IMR-90 (cell line): ENCODE measurements at regions not wholly inside any gene's neighbourhood (a gene's known extent, or its start where the extent isn't known, plus 50 kb on each side); places are given as distances from the start of the nearest gene placed in this dataset.

Experiments
- ATAC-seq: fragments of 200-7000 bp; cut with Tn5 transposase; 2 replicates; pipeline ENCODE4 v1.9.1; 2020; ENCODE audit warnings: low read depth, mild to moderate bottlenecking, moderate library complexity
- BruUV-seq: library from RNA; stranded (reverse); fragments of 400-500 nt; replicated peaks from 2 replicates; lab custom pipeline; 2021; lab: Mats Ljungman, UMichigan
- CTCF ChIA-PET: fragments of 300-600 bp; formaldehyde crosslinking; extraction: SDS; loops from one replicate; lab custom pipeline; 2021; ENCODE audit warnings: antibody characterized with exemption; lab: Yijun Ruan, JAX
- POLR2A ChIA-PET: fragments of 300-600 bp; sonication (Branson Sonifier 250); formaldehyde crosslinking; loops from one replicate; lab custom pipeline; 2022; ENCODE audit warnings: antibody characterized with exemption; ENCODE audit not compliant: unreplicated experiment; lab: Charles Lee
- DNase-seq: peaks from one replicate; pipeline ENCODE4 v3.0.0; 2013
- H2AFZ ChIP-seq: replicated peaks from 2 replicates; pipeline ENCODE3; 2013; ENCODE audit warnings: low read length, mild to moderate bottlenecking; ENCODE audit not compliant: poor library complexity
- H2AK5ac ChIP-seq: 2 replicates; pipeline ENCODE4 v1.6.1; 2013; ENCODE audit warnings: low read depth, low read length, inconsistent platforms
- H2AK9ac ChIP-seq: replicated peaks from 2 replicates; pipeline ENCODE3; 2013; ENCODE audit warnings: mild to moderate bottlenecking, low read depth, low read length, moderate library complexity; ENCODE audit not compliant: poor library complexity
- H2BK120ac ChIP-seq: 2 replicates; pipeline ENCODE4 v1.6.1; 2013; ENCODE audit warnings: low read depth, low read length, inconsistent platforms
- H2BK15ac ChIP-seq: 3 replicates; pipeline ENCODE4 v1.6.1; 2013; ENCODE audit warnings: low read depth, low read length, inconsistent platforms
- H2BK20ac ChIP-seq: 2 replicates; pipeline ENCODE4 v1.6.1; 2013; ENCODE audit warnings: low read depth, mild to moderate bottlenecking, inconsistent platforms, low read length, moderate library complexity
- H2BK5ac ChIP-seq: 2 replicates; pipeline ENCODE4 v1.6.1; 2013; ENCODE audit warnings: mild to moderate bottlenecking, low read depth, low read length, inconsistent platforms; ENCODE audit not compliant: poor library complexity, severe bottlenecking
- H3K14ac ChIP-seq: replicated peaks from 2 replicates; pipeline ENCODE4 v1.6.1; 2013; ENCODE audit warnings: low read depth, low read length, inconsistent platforms
- H3K18ac ChIP-seq: 2 replicates; pipeline ENCODE4 v1.6.1; 2013; ENCODE audit warnings: low read depth, low read length, control low read depth
- H3K23ac ChIP-seq: 2 replicates; pipeline ENCODE4 v1.6.1; 2013; ENCODE audit warnings: low read depth, low read length, inconsistent platforms
- H3K27ac ChIP-seq: 2 replicates; pipeline ENCODE4 v1.5.1; 2013; ENCODE audit warnings: mild to moderate bottlenecking, control low read depth, low read length; ENCODE audit not compliant: insufficient read depth
- H3K27me3 ChIP-seq: 2 replicates; pipeline ENCODE4 v1.6.1; 2013; ENCODE audit warnings: low read length; ENCODE audit not compliant: control insufficient read depth, insufficient read depth
- H3K36me3 ChIP-seq: 2 replicates; pipeline ENCODE4 v1.6.1; 2013; ENCODE audit warnings: low read length, mixed read lengths; ENCODE audit not compliant: control insufficient read depth, insufficient read depth
- H3K4ac ChIP-seq: 2 replicates; pipeline ENCODE4 v1.6.1; 2013; ENCODE audit warnings: low read depth, low read length, inconsistent platforms
- H3K4me1 ChIP-seq: 2 replicates; pipeline ENCODE4 v1.6.1; 2013; ENCODE audit warnings: low read length, mixed read lengths; ENCODE audit not compliant: control insufficient read depth, insufficient read depth
- H3K4me2 ChIP-seq: 2 replicates; pipeline ENCODE4 v1.6.1; 2013; ENCODE audit warnings: low read depth, mild to moderate bottlenecking, control low read depth, low read length, moderate library complexity
- H3K4me3 ChIP-seq: 2 replicates; pipeline ENCODE4 v1.5.1; 2013; ENCODE audit warnings: low read depth, mild to moderate bottlenecking, control low read depth, low read length, moderate library complexity; ENCODE audit not compliant: insufficient read depth
- H3K56ac ChIP-seq: 2 replicates; pipeline ENCODE4 v1.6.1; 2013; ENCODE audit warnings: low read length, inconsistent platforms; ENCODE audit not compliant: insufficient read depth; ENCODE audit errors: extremely low read depth
- H3K79me1 ChIP-seq, 2 experiments: 2 replicates each; pipeline ENCODE4 v1.6.1; 2013; ENCODE audit warnings: low read length in 2 of 2, inconsistent platforms in 1 of 2, low read depth in 1 of 2
- H3K9ac ChIP-seq: 2 replicates; pipeline ENCODE4 v1.6.1; 2013; ENCODE audit warnings: low read depth, low read length, control low read depth
- H3K9me1 ChIP-seq: 2 replicates; pipeline ENCODE4 v1.6.1; 2013; ENCODE audit warnings: low read length, inconsistent platforms; ENCODE audit not compliant: insufficient read depth
- H3K9me3 ChIP-seq: 2 replicates; pipeline ENCODE4 v1.6.1; 2013; ENCODE audit warnings: low read length; ENCODE audit not compliant: control insufficient read depth, insufficient read depth
- H4K20me1 ChIP-seq: 2 replicates; pipeline ENCODE4 v1.6.1; 2013; ENCODE audit warnings: low read length, inconsistent platforms; ENCODE audit not compliant: insufficient read depth
- H4K5ac ChIP-seq: 2 replicates; pipeline ENCODE4 v1.6.1; 2013; ENCODE audit warnings: mild to moderate bottlenecking, low read depth, low read length, control low read depth
- H4K8ac ChIP-seq, 2 experiments: 2 replicates each; pipeline ENCODE4 v1.6.1; 2013; ENCODE audit warnings: low read depth in 2 of 2, low read length in 2 of 2, control low read depth in 1 of 2, inconsistent platforms in 1 of 2
- H4K91ac ChIP-seq: 2 replicates; pipeline ENCODE4 v1.6.1; 2013; ENCODE audit warnings: low read depth, low read length, inconsistent platforms; ENCODE audit not compliant: insufficient read depth
- BHLHE40 ChIP-seq: fragments of 150-350 bp; IDR thresholded peaks from 2 replicates; pipeline ENCODE4 v1.6.1; 2016; ENCODE audit warnings: mild to moderate bottlenecking, low read depth, low read length
- CEBPB ChIP-seq: IDR thresholded peaks from 2 replicates; pipeline ENCODE4 v1.6.1; 2012; ENCODE audit warnings: low read depth, low read length, improper control_type of control experiment
- CHD1 ChIP-seq: IDR thresholded peaks from 2 replicates; pipeline ENCODE4 v1.6.1; 2012; ENCODE audit warnings: low read depth, low read length, improper control_type of control experiment
- CTCF ChIP-seq: conservative IDR thresholded peaks from 2 replicates; pipeline ENCODE4 v1.5.1; 2012; ENCODE audit warnings: mild to moderate bottlenecking, low read depth, low read length, improper control_type of control experiment
- ELK1 ChIP-seq: fragments of 150-350 bp; IDR thresholded peaks from 2 replicates; pipeline ENCODE4 v1.6.1; 2016; ENCODE audit warnings: low read depth, mild to moderate bottlenecking, low read length, moderate library complexity, borderline replicate concordance
- FOS ChIP-seq: fragments of 150-350 bp; IDR thresholded peaks from 2 replicates; pipeline ENCODE4 v1.6.1; 2016; ENCODE audit warnings: low read depth, low read length
- MAFK ChIP-seq: IDR thresholded peaks from 2 replicates; pipeline ENCODE4 v1.6.1; 2012; ENCODE audit warnings: low read depth, low read length, improper control_type of control experiment
- MAZ ChIP-seq: IDR thresholded peaks from 2 replicates; pipeline ENCODE4 v1.6.1; 2012; ENCODE audit warnings: low read depth, mild to moderate bottlenecking, low read length, improper control_type of control experiment, moderate library complexity, borderline replicate concordance
- MXI1 ChIP-seq: IDR thresholded peaks from 2 replicates; pipeline ENCODE4 v1.6.1; 2012; ENCODE audit warnings: low read depth, mild to moderate bottlenecking, low read length, moderate library complexity, borderline replicate concordance
- NFE2L2 ChIP-seq: fragments of 150-350 bp; IDR thresholded peaks from 2 replicates; pipeline ENCODE4 v1.6.1; 2016; ENCODE audit warnings: low read depth, mild to moderate bottlenecking, low read length
- POLR2A ChIP-seq: IDR thresholded peaks from 2 replicates; pipeline ENCODE4 v1.6.1; 2012; ENCODE audit warnings: mild to moderate bottlenecking, low read depth, low read length
- RAD21 ChIP-seq: IDR thresholded peaks from 2 replicates; pipeline ENCODE4 v1.6.1; 2012; ENCODE audit warnings: low read length, improper control_type of control experiment
- RCOR1 ChIP-seq: IDR thresholded peaks from 2 replicates; pipeline ENCODE4 v1.6.1; 2012; ENCODE audit warnings: mild to moderate bottlenecking, low read length, improper control_type of control experiment; ENCODE audit not compliant: insufficient replicate concordance
- RFX5 ChIP-seq: IDR thresholded peaks from 2 replicates; pipeline ENCODE4 v1.8.0; 2012; ENCODE audit warnings: low read depth, mild to moderate bottlenecking, low read length, moderate library complexity
- SMC3 ChIP-seq: fragments of 150-350 bp; IDR thresholded peaks from 2 replicates; pipeline ENCODE4 v1.6.1; 2016; ENCODE audit warnings: low read depth, mild to moderate bottlenecking, antibody characterized with exemption, low read length, moderate library complexity
- USF2 ChIP-seq: fragments of 150-350 bp; IDR thresholded peaks from 2 replicates; pipeline ENCODE4 v1.6.1; 2017; ENCODE audit warnings: mild to moderate bottlenecking, antibody characterized with exemption, low read length, low read depth
- WGBS, 2 experiments: methylation state at CpG; one replicate each; pipeline versions ENCODE4 v1.1.5 to v1.1.7; 2013; ENCODE audit warnings: missing lambda C conversion rate in 2 of 2; ENCODE audit not compliant: insufficient read length in 1 of 2; ENCODE audit errors: extremely low coverage in 2 of 2; 5-methylcytosine and 5-hydroxymethylcytosine counted together
- dilution Hi-C: fragments of 300-500 bp; cut with HindIII; formaldehyde crosslinking; loops from one replicate; pipeline ENCODE4 v1.14.3; 2018; ENCODE audit warnings: low sequenced_read_pairs; ENCODE audit not compliant: unreplicated experiment
- in situ Hi-C: fragments of 300-500 bp; cut with MboI; formaldehyde crosslinking; loops from 3 replicates; pipeline ENCODE4 v1.14.3; 2019; ENCODE audit warnings: low sequenced_read_pairs, inconsistent platforms, mixed read lengths
- intact Hi-C: fragments of 100-400 bp; cut with micrococcal nuclease; formaldehyde crosslinking; loops from 2 replicates; pipeline ENCODE4 v1.10.0; 2022

GRCh38 chr11:15657264-15657663, 542.5 kb downstream of the INSC start:
- Histone ChIP-seq H3K79me1 (no peaks in the 10 kb centered on the region), H3K9ac (no peak overlapping the region), H3K56ac (no peak overlapping the region; the same call in 1 of the 2 replicates), H3K23ac (no peak overlapping the region), H3K4me3 (no peak overlapping the region), H2BK20ac (no peak overlapping the region), H3K18ac (no peak overlapping the region), H3K27me3 (peaks cover 6% of the 10 kb centered on the region), H3K4me2 (no peak overlapping the region), H2AFZ (no peak overlapping the region), H3K9me1 (0 out of 2 replicates have a peak, but pooled peaks cover 3% of the 10 kb centered on the region), H3K36me3 (no peaks in the 10 kb centered on the region), H3K14ac (no peak overlapping the region), H3K4me1 (no peaks in the 10 kb centered on the region), H2BK15ac (no peak overlapping the region), H4K5ac (no peak overlapping the region), H2AK5ac (no peak overlapping the region), H2BK120ac (no peak overlapping the region), H4K91ac (no peak overlapping the region), H3K9me3 (no peaks in the 10 kb centered on the region), H4K8ac (no peak overlapping the region), H3K27ac (no peak overlapping the region), H2AK9ac (no peak overlapping the region), H4K20me1 (no peaks in the 10 kb centered on the region), H3K4ac (no peak overlapping the region), H2BK5ac (no peak overlapping the region)
- in situ Hi-C loops, result no loop called here
- dilution Hi-C loops, result no loop called here
- ATAC-seq (no peak), DNase-seq (no peak)
- POLR2A ChIA-PET, result no interaction called here
- TF ChIP-seq CHD1 (no peak), ELK1 (no peak), USF2 (no peak), MAFK (no peak), MAZ (no peak), POLR2A (no peak), CTCF (no peak), RCOR1 (no peak), SMC3 (no peak), NFE2L2 (no peak), FOS (no peak), BHLHE40 (no peak), CEBPB (no peak), RFX5 (no peak), RAD21 (no peak), MXI1 (no peak)
- no TSS peak for BruUV-seq
- WGBS, 2 experiments, result no CpG with 5 or more reads among the region's 5 CpGs
- intact Hi-C loops, result loop anchor here (10.0 kb wide), 1 partner anchor 1078 kb away; the partner anchor contains the start of gene C11orf58
- CTCF ChIA-PET, result no interaction called here
